H1 (cell line): ENCODE measurements at regions not wholly inside any gene's neighbourhood (a gene's known extent, or its start where the extent isn't known, plus 50 kb on each side); places are given as distances from the start of the nearest gene placed in this dataset.

Source experiments
- ATF2 ChIP-seq: IDR thresholded peaks from 2 replicates; pipeline ENCODE4 v1.6.1; 2012; ENCODE audit warnings: low read length, inconsistent platforms
- CBX8 ChIP-seq: fragments of 300-800, 300-1000 bp; sonication (generic); IDR thresholded peaks from 2 replicates; pipeline ENCODE4 v1.7.1; 2016; ENCODE audit warnings: low read depth, low read length, borderline replicate concordance
- CHD7 ChIP-seq: fragments of 300-600 bp; sonication (generic); IDR thresholded peaks from 2 replicates; pipeline ENCODE4 v1.7.1; 2012; ENCODE audit warnings: low read length, moderate library complexity, mild to moderate bottlenecking, inconsistent platforms; ENCODE audit not compliant: insufficient replicate concordance
- CREB1 ChIP-seq: IDR thresholded peaks from 2 replicates; pipeline ENCODE4 v1.6.1; 2012; ENCODE audit warnings: inconsistent platforms
- EGR1 ChIP-seq: IDR thresholded peaks from 2 replicates; pipeline ENCODE4 v1.6.1; 2011; ENCODE audit warnings: low read depth, low read length, borderline replicate concordance
- NANOG ChIP-seq: IDR thresholded peaks from 2 replicates; pipeline ENCODE4 v1.6.1; 2011; ENCODE audit warnings: low read length, low read depth, mild to moderate bottlenecking, inconsistent platforms; ENCODE audit not compliant: insufficient read depth, poor library complexity, severe bottlenecking
- RXRA ChIP-seq: IDR thresholded peaks from 2 replicates; pipeline ENCODE4 v1.6.1; 2011; ENCODE audit warnings: low read depth, mild to moderate bottlenecking, low read length, moderate library complexity; ENCODE audit not compliant: insufficient read depth
- SIRT6 ChIP-seq: IDR thresholded peaks from one replicate; pipeline ENCODE4 v1.7.1; 2012; ENCODE audit warnings: low read length, inconsistent platforms
- TAF1 ChIP-seq: IDR thresholded peaks from 2 replicates; pipeline ENCODE4 v1.6.1; 2011; ENCODE audit warnings: mild to moderate bottlenecking, low read depth, low read length

GRCh38 chr11:24153337-24153736 is 343.5 kb upstream of the LUZP2 start (continued):
- TF ChIP-seq CHD7 (no peak), TAF1 (no peak), SIRT6 (no peak), CBX8 (no peak), CREB1 (no peak), NANOG (no peak), ATF2 (no peak), EGR1 (no peak), RXRA (no peak)
